ENCODE measurements at regions not wholly inside any gene's neighbourhood (a gene's known extent, or its start where the extent isn't known, plus 50 kb on each side); places are given as distances from the start of the nearest gene placed in this dataset.

DNA sequence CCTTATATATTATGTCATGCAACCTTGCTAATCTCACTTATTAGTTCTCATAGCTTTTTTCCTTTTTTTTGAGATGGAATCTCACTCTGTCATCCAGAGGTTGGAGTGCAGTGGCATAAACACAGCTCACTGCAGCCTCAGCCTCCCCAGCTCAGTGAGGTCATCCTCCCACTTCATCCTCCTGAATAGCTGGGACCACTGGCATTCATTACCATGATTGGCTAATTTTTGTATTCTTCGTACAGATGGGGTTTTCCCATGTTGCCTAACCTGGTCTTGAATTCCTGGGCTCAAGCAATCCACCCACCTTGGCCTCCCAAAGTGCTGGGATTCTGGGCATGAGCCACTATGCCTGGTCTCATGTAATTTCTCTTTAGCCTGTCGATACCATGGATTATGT lies 89.1 kb upstream of the TRIM24 start:
- H3K27me3 ChIP-seq: no peaks in the 10 kb centered on the region
- DNase-seq: no peak
- H3K36me3 ChIP-seq: no peaks in the 10 kb centered on the region
- H3K27ac ChIP-seq: no peak overlapping the region
- intact Hi-C loops (cut with DNase I): loop anchor here in 1 of 4 donors (10.0 kb wide), 1 partner anchor 76 kb away; no protein-coding TSS in a partner anchor
- H3K4me3 ChIP-seq: no peak overlapping the region
- H3K9me3 ChIP-seq: peaks cover 0 to 4% of the 10 kb centered on the region in 2 donors
- no peaks in the 10 kb centered on the region for H3K4me1 ChIP-seq (ENCODE audit: insufficient read depth)
- 95 to 97% (median 96%) methylated on average over 2 of the region's 2 CpGs for WGBS, 3 donors
- no peak for TF ChIP-seq EP300 (IDR thresholded peaks at IDR 0.05)
- no peak for TF ChIP-seq POLR2A (IDR thresholded peaks at IDR 0.05)
- TF ChIP-seq, protein P1, sequence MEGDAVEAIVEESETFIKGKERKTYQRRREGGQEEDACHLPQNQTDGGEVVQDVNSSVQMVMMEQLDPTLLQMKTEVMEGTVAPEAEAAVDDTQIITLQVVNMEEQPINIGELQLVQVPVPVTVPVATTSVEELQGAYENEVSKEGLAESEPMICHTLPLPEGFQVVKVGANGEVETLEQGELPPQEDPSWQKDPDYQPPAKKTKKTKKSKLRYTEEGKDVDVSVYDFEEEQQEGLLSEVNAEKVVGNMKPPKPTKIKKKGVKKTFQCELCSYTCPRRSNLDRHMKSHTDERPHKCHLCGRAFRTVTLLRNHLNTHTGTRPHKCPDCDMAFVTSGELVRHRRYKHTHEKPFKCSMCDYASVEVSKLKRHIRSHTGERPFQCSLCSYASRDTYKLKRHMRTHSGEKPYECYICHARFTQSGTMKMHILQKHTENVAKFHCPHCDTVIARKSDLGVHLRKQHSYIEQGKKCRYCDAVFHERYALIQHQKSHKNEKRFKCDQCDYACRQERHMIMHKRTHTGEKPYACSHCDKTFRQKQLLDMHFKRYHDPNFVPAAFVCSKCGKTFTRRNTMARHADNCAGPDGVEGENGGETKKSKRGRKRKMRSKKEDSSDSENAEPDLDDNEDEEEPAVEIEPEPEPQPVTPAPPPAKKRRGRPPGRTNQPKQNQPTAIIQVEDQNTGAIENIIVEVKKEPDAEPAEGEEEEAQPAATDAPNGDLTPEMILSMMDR (IDR thresholded peaks at IDR 0.05): no peak

DNA sequence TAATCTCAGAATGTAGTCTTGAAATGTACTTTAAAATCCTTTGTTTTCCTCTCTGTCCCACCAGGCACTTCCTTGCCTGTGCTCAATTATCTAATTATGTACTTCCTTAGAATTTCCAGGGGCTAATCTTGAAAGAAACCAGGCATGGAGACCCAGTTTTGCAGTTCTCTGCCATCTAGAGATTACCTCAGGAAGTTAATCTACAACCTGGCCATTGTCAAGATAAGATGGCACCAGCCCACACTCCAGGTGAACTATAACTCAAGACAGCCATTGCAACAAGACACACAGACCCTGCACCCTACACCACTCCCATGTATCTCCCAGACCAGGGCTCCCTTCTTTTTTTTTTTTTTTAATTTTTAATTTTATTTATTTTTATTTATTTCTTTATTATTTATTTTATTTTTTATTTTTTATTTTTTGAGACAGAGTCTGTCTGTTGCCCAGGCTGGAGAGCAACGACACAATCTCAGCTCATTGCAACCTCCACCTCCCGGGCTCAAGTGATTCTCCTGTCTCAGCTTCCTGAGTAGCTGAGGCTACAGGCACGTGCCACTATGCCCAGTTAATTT lies 85.9 kb upstream of the TRIM24 start:
- no peak for TF ChIP-seq POLR2A (IDR thresholded peaks at IDR 0.05)
- no peak for TF ChIP-seq EP300 (IDR thresholded peaks at IDR 0.05)
- TF ChIP-seq, protein P1 (IDR thresholded peaks at IDR 0.05): no peak
- Histone ChIP-seq H3K27me3 (no peaks in the 10 kb centered on the region), H3K4me3 (no peak overlapping the region), H3K36me3 (no peaks in the 10 kb centered on the region), H3K4me1 (ENCODE audit: insufficient read depth) (no peaks in the 10 kb centered on the region), H3K9me3 (no peaks in the 10 kb centered on the region), H3K27ac (no peak overlapping the region)
- no peak for DNase-seq
- intact Hi-C loops (cut with DNase I): loop anchor here in 1 of 4 donors (10.0 kb wide), 1 partner anchor 79 kb away; no protein-coding TSS in a partner anchor
- WGBS, 3 donors: 90 to 95% (median 94%) methylated on average over 3 of the region's 3 CpGs

DNA sequence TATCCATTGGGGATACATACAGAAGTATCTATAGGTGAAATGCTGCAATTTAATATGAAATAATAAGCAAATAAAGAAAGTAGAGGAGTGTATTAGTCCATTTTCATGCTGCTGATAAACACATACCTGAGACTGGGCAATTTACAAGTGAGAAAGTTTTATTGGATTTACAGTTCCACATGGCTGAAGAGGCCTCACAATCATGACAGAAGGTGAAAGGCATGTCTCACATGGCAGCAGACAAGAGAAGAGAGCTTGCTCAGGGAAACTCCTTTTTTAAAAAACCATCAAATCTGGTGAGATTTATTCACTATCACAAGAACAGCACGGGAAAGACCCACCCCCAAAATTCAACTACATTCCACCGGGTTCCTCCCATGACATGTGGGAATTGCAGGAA lies 82.8 kb upstream of the TRIM24 start:
- intact Hi-C loops (cut with DNase I): loop anchor here in 1 of 4 donors (10.0 kb wide), 1 partner anchor 83 kb away; no protein-coding TSS in a partner anchor
- H3K27me3 ChIP-seq: no peaks in the 10 kb centered on the region
- H3K36me3 ChIP-seq: no peaks in the 10 kb centered on the region
- H3K4me1 ChIP-seq (ENCODE audit: insufficient read depth): no peaks in the 10 kb centered on the region
- H3K9me3 ChIP-seq: no peaks in the 10 kb centered on the region
- no peak for DNase-seq
- WGBS, 3 donors: 45 to 54% (median 48%) methylated on average over 2 of the region's 2 CpGs
- TF ChIP-seq POLR2A (IDR thresholded peaks at IDR 0.05) (no peak), EP300 (IDR thresholded peaks at IDR 0.05) (no peak)
- TF ChIP-seq, protein P1 (IDR thresholded peaks at IDR 0.05): no peak
- H3K4me3 ChIP-seq: no peak overlapping the region
- no peak overlapping the region for H3K27ac ChIP-seq

DNA sequence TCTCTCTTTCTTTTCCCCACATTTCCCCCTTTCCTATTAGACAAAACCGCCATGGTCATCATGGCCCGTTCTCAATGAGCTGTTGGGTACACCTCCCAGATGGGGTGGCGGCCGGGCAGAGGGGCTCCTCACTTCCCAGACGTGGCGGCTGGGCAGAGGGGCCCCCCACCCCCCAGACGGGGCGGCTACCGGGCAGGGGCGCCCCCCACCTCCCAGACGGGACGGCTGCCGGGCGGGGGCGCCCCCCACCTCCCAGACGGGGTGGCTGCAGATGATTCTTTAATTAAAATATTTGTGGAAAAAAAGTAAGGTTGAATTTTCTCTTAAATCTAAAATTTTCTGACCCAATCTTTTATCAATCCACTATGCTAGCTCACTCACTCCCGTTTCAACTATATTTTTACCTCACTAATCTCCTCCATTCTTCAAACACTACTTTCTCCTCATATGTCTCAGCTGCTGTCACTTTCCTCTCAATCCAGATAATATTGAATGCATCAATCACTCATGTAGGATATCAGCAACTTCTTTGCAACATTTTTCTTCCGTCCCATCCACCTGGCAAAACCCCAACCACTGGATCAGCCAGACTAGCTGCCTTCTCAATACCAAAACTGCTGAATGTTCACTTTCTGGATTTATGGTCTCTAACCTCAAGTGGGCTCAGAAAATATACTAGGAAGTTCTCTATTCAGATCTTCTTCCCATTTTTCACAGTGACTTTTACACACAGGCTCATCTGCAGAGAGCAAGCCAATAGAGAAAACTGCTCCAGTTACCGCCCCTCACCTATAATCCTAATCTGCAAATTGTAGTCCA lies 81.1 kb upstream of the TRIM24 start:
- no peaks in the 10 kb centered on the region for H3K27me3 ChIP-seq
- no peaks in the 10 kb centered on the region for H3K9me3 ChIP-seq
- H3K4me3 ChIP-seq: no peak overlapping the region
- no peaks in the 10 kb centered on the region for H3K4me1 ChIP-seq (ENCODE audit: insufficient read depth)
- H3K27ac ChIP-seq: no peak overlapping the region
- DNase-seq: no peak
- H3K36me3 ChIP-seq: no peaks in the 10 kb centered on the region
- no peak for TF ChIP-seq EP300 (IDR thresholded peaks at IDR 0.05)
- no peak for TF ChIP-seq POLR2A (IDR thresholded peaks at IDR 0.05)
- TF ChIP-seq, protein P1 (IDR thresholded peaks at IDR 0.05): no peak
- WGBS, 3 donors: 75 to 78% (median 77%) methylated on average over 19 of the region's 19 CpGs
- intact Hi-C loops (cut with DNase I): loop anchor here in 1 of 4 donors (10.0 kb wide), 1 partner anchor 84 kb away; no protein-coding TSS in a partner anchor
